ENCODE measurements at regions not wholly inside any gene's neighbourhood (a gene's known extent, or its start where the extent isn't known, plus 50 kb on each side); places are given as distances from the start of the nearest gene placed in this dataset.

DNA sequence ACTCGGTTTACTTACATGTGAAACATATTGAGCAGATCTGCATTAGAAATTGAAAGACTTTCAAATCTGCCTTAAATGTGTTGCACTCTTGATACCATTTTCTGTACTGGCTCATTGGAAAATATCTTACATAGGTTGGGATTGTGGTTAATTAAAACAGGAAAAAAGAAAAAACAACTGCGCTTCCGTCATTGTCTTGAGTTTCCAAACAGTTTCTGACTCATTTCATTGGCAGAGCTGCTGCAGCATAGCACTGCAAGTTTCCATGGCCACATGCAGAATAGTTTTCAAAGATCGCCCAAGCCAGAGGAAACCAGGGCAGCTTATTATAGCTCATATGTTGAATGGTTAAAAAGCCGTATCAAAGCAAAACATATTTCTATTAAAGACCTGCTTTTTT lies 446.6 kb upstream of the BCHE start:
- TF ChIP-seq, protein P1, sequence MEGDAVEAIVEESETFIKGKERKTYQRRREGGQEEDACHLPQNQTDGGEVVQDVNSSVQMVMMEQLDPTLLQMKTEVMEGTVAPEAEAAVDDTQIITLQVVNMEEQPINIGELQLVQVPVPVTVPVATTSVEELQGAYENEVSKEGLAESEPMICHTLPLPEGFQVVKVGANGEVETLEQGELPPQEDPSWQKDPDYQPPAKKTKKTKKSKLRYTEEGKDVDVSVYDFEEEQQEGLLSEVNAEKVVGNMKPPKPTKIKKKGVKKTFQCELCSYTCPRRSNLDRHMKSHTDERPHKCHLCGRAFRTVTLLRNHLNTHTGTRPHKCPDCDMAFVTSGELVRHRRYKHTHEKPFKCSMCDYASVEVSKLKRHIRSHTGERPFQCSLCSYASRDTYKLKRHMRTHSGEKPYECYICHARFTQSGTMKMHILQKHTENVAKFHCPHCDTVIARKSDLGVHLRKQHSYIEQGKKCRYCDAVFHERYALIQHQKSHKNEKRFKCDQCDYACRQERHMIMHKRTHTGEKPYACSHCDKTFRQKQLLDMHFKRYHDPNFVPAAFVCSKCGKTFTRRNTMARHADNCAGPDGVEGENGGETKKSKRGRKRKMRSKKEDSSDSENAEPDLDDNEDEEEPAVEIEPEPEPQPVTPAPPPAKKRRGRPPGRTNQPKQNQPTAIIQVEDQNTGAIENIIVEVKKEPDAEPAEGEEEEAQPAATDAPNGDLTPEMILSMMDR (conservative IDR thresholded peaks at IDR 0.05 in 1 of 2, IDR thresholded peaks at IDR 0.05 in 1 of 2; ENCODE audit: low read depth in 1 of 2, low read length in 2 of 2): no peak
- no peak for TF ChIP-seq EZH2 (IDR thresholded peaks at IDR 0.05; ENCODE audit: low read length, missing control alignments)
- peak; percentile 87 to 94 for DNase-seq (ENCODE audit: low read depth in 2 of 2)
- H2AFZ ChIP-seq (ENCODE audit: low read length): no peak overlapping the region
- no peaks in the 10 kb centered on the region for H3K27me3 ChIP-seq (ENCODE audit: control insufficient read depth, insufficient read depth, low read length)
- H3K79me2 ChIP-seq (ENCODE audit: control insufficient read depth, insufficient read depth, low read length): no peaks in the 10 kb centered on the region
- no peaks in the 10 kb centered on the region for H3K36me3 ChIP-seq (ENCODE audit: control insufficient read depth, insufficient read depth, low read length)
- no peaks in the 10 kb centered on the region for H3K9me3 ChIP-seq (ENCODE audit: control insufficient read depth, insufficient read depth, low read depth, low read length)
- no peak overlapping the region for H3K9ac ChIP-seq (ENCODE audit: insufficient read depth, low read length)
- H3K27ac ChIP-seq (ENCODE audit: insufficient read depth, low read length): peak overlapping the region; percentile 15
- no peaks in the 10 kb centered on the region for H4K20me1 ChIP-seq (ENCODE audit: control insufficient read depth, extremely low read depth, insufficient read depth, low read length)
- H3K4me2 ChIP-seq (ENCODE audit: extremely low read depth, insufficient read depth, low read length): no peak overlapping the region
- H3K4me3 ChIP-seq (replicated peaks in 1 of 4; ENCODE audit: control extremely low read depth in 1 of 4, insufficient read depth in 1 of 4, low read depth in 3 of 4, low read length in 4 of 4): no peak overlapping the region
- H3K4me1 ChIP-seq (ENCODE audit: control insufficient read depth, extremely low read depth, insufficient read depth, low read length): no peaks in the 10 kb centered on the region

DNA sequence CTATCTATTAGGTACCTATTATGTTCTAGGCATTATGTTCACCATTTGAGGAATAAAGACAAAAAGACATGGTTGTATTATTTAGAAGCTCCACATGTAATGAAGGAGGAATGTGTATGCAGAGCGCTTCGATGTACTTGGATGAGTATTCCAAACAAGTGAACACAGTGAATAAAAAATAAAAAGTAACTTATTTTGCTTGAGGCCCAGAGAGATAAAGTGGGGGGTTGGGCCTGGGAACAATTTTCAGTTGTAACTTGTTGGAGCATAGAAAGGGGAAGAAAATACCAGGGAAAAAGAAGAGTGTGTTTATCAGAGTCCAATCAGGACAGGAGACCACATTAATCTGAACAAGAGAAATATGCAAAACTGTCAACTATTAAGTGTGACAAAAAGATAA lies 445.7 kb upstream of the BCHE start:
- Histone ChIP-seq H3K9ac (ENCODE audit: insufficient read depth, low read length) (no peak overlapping the region), H4K20me1 (ENCODE audit: control insufficient read depth, extremely low read depth, insufficient read depth, low read length) (no peaks in the 10 kb centered on the region), H2AFZ (ENCODE audit: low read length) (no peak overlapping the region), H3K4me3 (replicated peaks in 1 of 4; ENCODE audit: control extremely low read depth in 1 of 4, insufficient read depth in 1 of 4, low read depth in 3 of 4, low read length in 4 of 4) (no peak overlapping the region), H3K36me3 (ENCODE audit: control insufficient read depth, insufficient read depth, low read length) (no peaks in the 10 kb centered on the region), H3K27me3 (ENCODE audit: control insufficient read depth, insufficient read depth, low read length) (no peaks in the 10 kb centered on the region), H3K27ac (ENCODE audit: insufficient read depth, low read length) (no peak overlapping the region), H3K79me2 (ENCODE audit: control insufficient read depth, insufficient read depth, low read length) (no peaks in the 10 kb centered on the region), H3K9me3 (ENCODE audit: control insufficient read depth, insufficient read depth, low read depth, low read length) (no peaks in the 10 kb centered on the region), H3K4me1 (ENCODE audit: control insufficient read depth, extremely low read depth, insufficient read depth, low read length) (no peaks in the 10 kb centered on the region), H3K4me2 (ENCODE audit: extremely low read depth, insufficient read depth, low read length) (no peak overlapping the region)
- TF ChIP-seq EZH2 (IDR thresholded peaks at IDR 0.05; ENCODE audit: low read length, missing control alignments): no peak
- TF ChIP-seq, protein P1 (conservative IDR thresholded peaks at IDR 0.05 in 1 of 2, IDR thresholded peaks at IDR 0.05 in 1 of 2; ENCODE audit: low read depth in 1 of 2, low read length in 2 of 2): no peak
- no peak for DNase-seq (ENCODE audit: low read depth in 2 of 2)

DNA sequence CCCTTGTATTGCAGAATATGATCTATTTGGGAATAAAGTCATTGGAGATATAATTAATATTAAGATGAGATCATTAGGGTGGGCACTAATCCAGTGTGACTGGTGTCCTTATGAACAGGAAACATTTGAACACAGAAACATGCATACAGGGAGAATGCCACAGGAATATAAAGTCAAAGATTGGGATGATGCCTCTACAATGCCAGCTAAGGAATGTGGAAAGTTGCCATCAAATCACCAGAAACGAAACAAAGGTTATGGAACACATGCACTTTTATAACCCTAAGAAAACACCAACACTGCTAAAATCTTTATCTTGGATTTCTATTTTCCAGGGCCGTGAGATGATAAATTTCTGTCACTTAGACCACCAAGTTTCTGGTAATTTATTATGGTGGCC lies 442.4 kb upstream of the BCHE start:
- Histone ChIP-seq H3K79me2 (ENCODE audit: control insufficient read depth, insufficient read depth, low read length) (no peaks in the 10 kb centered on the region), H3K4me2 (ENCODE audit: extremely low read depth, insufficient read depth, low read length) (no peak overlapping the region), H3K27me3 (ENCODE audit: control insufficient read depth, insufficient read depth, low read length) (no peaks in the 10 kb centered on the region), H2AFZ (ENCODE audit: low read length) (no peak overlapping the region), H3K4me3 (replicated peaks in 1 of 4; ENCODE audit: control extremely low read depth in 1 of 4, insufficient read depth in 1 of 4, low read depth in 3 of 4, low read length in 4 of 4) (no peak overlapping the region), H3K9ac (ENCODE audit: insufficient read depth, low read length) (no peak overlapping the region), H3K9me3 (ENCODE audit: control insufficient read depth, insufficient read depth, low read depth, low read length) (no peaks in the 10 kb centered on the region), H4K20me1 (ENCODE audit: control insufficient read depth, extremely low read depth, insufficient read depth, low read length) (no peaks in the 10 kb centered on the region), H3K36me3 (ENCODE audit: control insufficient read depth, insufficient read depth, low read length) (no peaks in the 10 kb centered on the region), H3K4me1 (ENCODE audit: control insufficient read depth, extremely low read depth, insufficient read depth, low read length) (no peaks in the 10 kb centered on the region), H3K27ac (ENCODE audit: insufficient read depth, low read length) (no peak overlapping the region)
- TF ChIP-seq, protein P1 (conservative IDR thresholded peaks at IDR 0.05 in 1 of 2, IDR thresholded peaks at IDR 0.05 in 1 of 2; ENCODE audit: low read depth in 1 of 2, low read length in 2 of 2): no peak
- TF ChIP-seq EZH2 (IDR thresholded peaks at IDR 0.05; ENCODE audit: low read length, missing control alignments): no peak
- DNase-seq (ENCODE audit: low read depth in 2 of 2): no peak
